Islet precursor cell (in vitro differentiated cells): ENCODE measurements at regions not wholly inside any gene's neighbourhood (a gene's known extent, or its start where the extent isn't known, plus 50 kb on each side); places are given as distances from the start of the nearest gene placed in this dataset.
"Not testable (repeated sequence)": the region's sequence is repeated elsewhere in the genome, so short reads cannot be mapped to it uniquely, and the experiment has no call there.

ENCODE experiments used
- DNase-seq: peaks from one replicate; pipeline ENCODE4 v3.0.0-alpha.2; 2018

- not testable (repeated sequence) for DNase-seq
Measured at GRCh38 chr5:20752179-20752578, 764.2 kb upstream of the CDH18 start.

- not testable (repeated sequence) for DNase-seq
Measured at GRCh38 chr5:20735715-20736114, 747.7 kb upstream of the CDH18 start.

- DNase-seq, result not testable (repeated sequence)
Measured at GRCh38 chr5:20732223-20732622, 744.2 kb upstream of the CDH18 start.

GRCh38 chr5:20721286-20721685, 733.3 kb upstream of the CDH18 start:
- not testable (repeated sequence) for DNase-seq

GRCh38 chr5:20711520-20712155, 723.6 kb upstream of the CDH18 start:
- DNase-seq, result not testable (repeated sequence)

- DNase-seq, result not testable (repeated sequence)
Measured at GRCh38 chr5:20707634-20708033, 719.6 kb upstream of the CDH18 start.

- no peak for DNase-seq
Measured at GRCh38 chr5:20694121-20694520, 706.1 kb upstream of the CDH18 start.

- DNase-seq, result no peak
Measured at GRCh38 chr5:20692913-20693312, 704.9 kb upstream of the CDH18 start.

- no peak for DNase-seq
Measured at GRCh38 chr5:20683241-20683940, 695.4 kb upstream of the CDH18 start.

- DNase-seq, result peak; percentile 57
Measured at GRCh38 chr5:20680718-20681302, 692.8 kb upstream of the CDH18 start.

- DNase-seq, result peak; percentile 69
Measured at GRCh38 chr5:20678814-20679298, 690.9 kb upstream of the CDH18 start.

GRCh38 chr5:20678386-20678785, 690.4 kb upstream of the CDH18 start:
- DNase-seq, result no peak

GRCh38 chr5:20660588-20660987, 672.6 kb upstream of the CDH18 start:
- DNase-seq, result no peak

GRCh38 chr5:20656262-20656661, 668.3 kb upstream of the CDH18 start:
- DNase-seq, result no peak

- no peak for DNase-seq
Measured at GRCh38 chr5:20655211-20655610, 667.2 kb upstream of the CDH18 start.

- DNase-seq, result no peak
Measured at GRCh38 chr5:20654746-20655145, 666.7 kb upstream of the CDH18 start.

GRCh38 chr5:20654033-20654432, 666.0 kb upstream of the CDH18 start:
- DNase-seq, result no peak

GRCh38 chr5:20649966-20650365, 662.0 kb upstream of the CDH18 start:
- no peak for DNase-seq

- DNase-seq, result no peak
Measured at GRCh38 chr5:20648981-20649380, 661.0 kb upstream of the CDH18 start.

- DNase-seq, result no peak
Measured at GRCh38 chr5:20636686-20637085, 648.7 kb upstream of the CDH18 start.

GRCh38 chr5:20619591-20619990, 631.6 kb upstream of the CDH18 start:
- DNase-seq, result no peak

GRCh38 chr5:20618340-20618739, 630.3 kb upstream of the CDH18 start:
- DNase-seq, result no peak

GRCh38 chr5:20617841-20618240, 629.8 kb upstream of the CDH18 start:
- no peak for DNase-seq

GRCh38 chr5:20615888-20616563, 628.0 kb upstream of the CDH18 start:
- DNase-seq, result no peak
